GM06990 (cell line): ENCODE measurements at regions not wholly inside any gene's neighbourhood (a gene's known extent, or its start where the extent isn't known, plus 50 kb on each side); places are given as distances from the start of the nearest gene placed in this dataset.
"Not testable (repeated sequence)": the region's sequence is repeated elsewhere in the genome, so short reads cannot be mapped to it uniquely, and the experiment has no call there.

Source experiments
- DNase-seq: peaks from one replicate; pipeline ENCODE4 v3.0.0-alpha.2; 2011; ENCODE audit not compliant: insufficient read length; ENCODE audit errors: extremely low read depth
- H3K27me3 ChIP-seq: replicated peaks from 2 replicates; pipeline ENCODE4 v1.6.0; 2011; ENCODE audit warnings: low read length; ENCODE audit not compliant: control insufficient read depth, insufficient read depth
- H3K36me3 ChIP-seq: 2 replicates; pipeline ENCODE4 v1.5.1; 2011; ENCODE audit warnings: low read length; ENCODE audit not compliant: control insufficient read depth, insufficient read depth
- H3K4me3 ChIP-seq: replicated peaks from 2 replicates; pipeline ENCODE4 v1.5.1; 2011; ENCODE audit warnings: low read depth, mild to moderate bottlenecking, control low read depth, low read length
- CTCF ChIP-seq: IDR thresholded peaks from 2 replicates; pipeline ENCODE4 v1.5.1; 2011; ENCODE audit warnings: low read length, control low read depth, mild to moderate bottlenecking, inconsistent platforms; ENCODE audit not compliant: insufficient read depth, poor library complexity, severe bottlenecking

- TF ChIP-seq CTCF: no peak
- Histone ChIP-seq H3K4me3 (no peak overlapping the region), H3K36me3 (no peaks in the 10 kb centered on the region), H3K27me3 (no peaks in the 10 kb centered on the region)
- DNase-seq: no peak
Observed at GRCh38 chr7:15821484-15822427, 135.3 kb upstream of the MEOX2 start.

- Histone ChIP-seq H3K27me3 (no peaks in the 10 kb centered on the region), H3K36me3 (no peaks in the 10 kb centered on the region), H3K4me3 (no peak overlapping the region)
- DNase-seq: no peak
- no peak for TF ChIP-seq CTCF
Observed at GRCh38 chr7:15820319-15820718, 133.8 kb upstream of the MEOX2 start.

- no peak overlapping the region for H3K4me3 ChIP-seq
- H3K27me3 ChIP-seq: no peaks in the 10 kb centered on the region
- TF ChIP-seq CTCF: no peak
- no peak for DNase-seq
- H3K36me3 ChIP-seq: no peaks in the 10 kb centered on the region
Observed at GRCh38 chr7:15816835-15817426, 130.4 kb upstream of the MEOX2 start.

GRCh38 chr7:15813448-15813847 is 127.0 kb upstream of the MEOX2 start:
- Histone ChIP-seq H3K4me3 (no peak overlapping the region), H3K27me3 (no peaks in the 10 kb centered on the region), H3K36me3 (no peaks in the 10 kb centered on the region)
- no peak for DNase-seq
- TF ChIP-seq CTCF: no peak

- not testable (repeated sequence) for H3K27me3 ChIP-seq, DNase-seq, H3K4me3 ChIP-seq, H3K36me3 ChIP-seq
Observed at GRCh38 chr7:15810383-15810782, 123.9 kb upstream of the MEOX2 start.

- DNase-seq, H3K36me3 ChIP-seq, H3K4me3 ChIP-seq, H3K27me3 ChIP-seq: not testable (repeated sequence)
Observed at GRCh38 chr7:15809936-15810335, 123.5 kb upstream of the MEOX2 start.

GRCh38 chr7:15805891-15806290 is 119.4 kb upstream of the MEOX2 start:
- Histone ChIP-seq H3K36me3 (no peaks in the 10 kb centered on the region), H3K27me3 (no peaks in the 10 kb centered on the region), H3K4me3 (no peak overlapping the region)
- no peak for DNase-seq
- no peak for TF ChIP-seq CTCF
